Upper lobe of right lung (tissue), 1 donor: ENCODE measurements at regions not wholly inside any gene's neighbourhood (a gene's known extent, or its start where the extent isn't known, plus 50 kb on each side); places are given as distances from the start of the nearest gene placed in this dataset.

ENCODE experiments used
- ATAC-seq: fragments of 200-7000 bp; cut with Tn5 transposase; one replicate; pipeline ENCODE4 v1.9.1; 2020; ENCODE audit warnings: mild to moderate bottlenecking, moderate library complexity
- DNase-seq: peaks from one replicate; pipeline ENCODE4 v3.0.0-alpha.2; 2020
- H3K27ac ChIP-seq: fragments of 200-600 bp; one replicate; pipeline ENCODE4 v1.8.0; 2022
- H3K27me3 ChIP-seq: fragments of 200-600 bp; one replicate; pipeline ENCODE4 v1.8.0; 2022; ENCODE audit warnings: mild to moderate bottlenecking
- H3K36me3 ChIP-seq: fragments of 200-600 bp; one replicate; pipeline ENCODE4 v1.8.0; 2022
- H3K4me1 ChIP-seq: fragments of 200-600 bp; one replicate; pipeline ENCODE4 v1.8.0; 2022
- H3K4me3 ChIP-seq: fragments of 200-600 bp; one replicate; pipeline ENCODE4 v1.8.0; 2022; ENCODE audit warnings: mild to moderate bottlenecking
- H3K9me3 ChIP-seq: fragments of 200-600 bp; one replicate; pipeline ENCODE4 v1.8.0; 2022
- CTCF ChIP-seq: fragments of 200-600 bp; IDR thresholded peaks from one replicate; pipeline ENCODE4 v1.8.0; 2022; ENCODE audit warnings: antibody characterized with exemption
- intact Hi-C: fragments of 100-400 bp; cut with DNase I; formaldehyde crosslinking; loops from one replicate; pipeline ENCODE4 v1.11.0; 2022
- donor health status: DM: no; HTN: yes; CAD: no; lungs with severe emphysema.

- Histone ChIP-seq H3K27ac (no peak overlapping the region), H3K4me1 (no peaks in the 10 kb centered on the region), H3K27me3 (no peaks in the 10 kb centered on the region), H3K36me3 (no peaks in the 10 kb centered on the region), H3K4me3 (no peak overlapping the region), H3K9me3 (no peaks in the 10 kb centered on the region)
- ATAC-seq (no peak), DNase-seq (peak; percentile 37)
- no peak for TF ChIP-seq CTCF
- intact Hi-C loops, result no loop called here
These were observed 143.4 kb downstream of the CTTN start for GRCh38 chr11:70541699-70542098.

DNA sequence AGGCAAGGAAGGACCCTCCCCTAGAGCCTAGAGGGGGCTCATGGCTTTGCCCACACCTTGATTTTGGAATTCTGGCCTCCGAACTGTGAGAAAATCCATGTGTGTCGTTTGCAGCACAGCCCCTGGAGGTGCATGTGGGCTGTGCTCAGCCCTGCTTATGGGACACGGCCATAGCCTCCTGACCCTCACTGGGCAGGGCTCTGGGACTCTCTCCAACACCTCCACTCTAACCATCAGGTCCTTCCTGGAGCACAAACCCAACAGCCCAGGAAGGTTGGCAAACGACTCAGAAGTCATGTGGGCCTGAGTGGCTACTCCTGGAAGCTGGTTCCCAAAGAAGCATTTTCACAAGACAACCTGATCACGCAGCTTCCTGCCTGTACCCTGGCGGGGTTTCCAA lies 144.1 kb downstream of the CTTN start:
- Histone ChIP-seq H3K36me3 (no peaks in the 10 kb centered on the region), H3K4me1 (no peaks in the 10 kb centered on the region), H3K27ac (no peak overlapping the region), H3K4me3 (no peak overlapping the region), H3K27me3 (no peaks in the 10 kb centered on the region), H3K9me3 (no peaks in the 10 kb centered on the region)
- TF ChIP-seq CTCF, result no peak
- DNase-seq (peak; percentile 71), ATAC-seq (peak; percentile 70)
- intact Hi-C loops, result no loop called here

DNA sequence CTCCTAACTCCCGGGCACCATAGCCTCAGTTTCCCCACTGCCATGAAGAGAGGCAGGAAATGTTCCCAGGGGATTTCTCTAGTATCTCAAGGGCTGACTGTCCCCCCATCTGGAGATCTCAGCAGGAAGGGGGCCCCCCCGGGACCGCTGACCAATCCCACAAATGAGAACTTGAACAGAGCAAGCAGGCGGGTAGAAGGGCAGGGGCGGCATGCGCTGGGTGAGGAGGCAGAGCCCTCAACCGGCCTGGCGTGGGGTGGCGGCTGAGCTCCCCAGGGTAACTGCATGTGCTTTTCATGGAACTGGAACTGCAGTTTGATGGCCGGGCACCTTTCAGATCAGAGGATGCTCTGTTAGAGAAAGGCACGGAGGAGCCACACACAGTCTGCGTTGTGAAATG lies 144.5 kb downstream of the CTTN start:
- Histone ChIP-seq H3K4me3 (no peak overlapping the region), H3K4me1 (no peaks in the 10 kb centered on the region), H3K27me3 (no peaks in the 10 kb centered on the region), H3K27ac (no peak overlapping the region), H3K36me3 (no peaks in the 10 kb centered on the region), H3K9me3 (no peaks in the 10 kb centered on the region)
- ATAC-seq, result no peak
- intact Hi-C loops, result no loop called here
- no peak for DNase-seq
- no peak for TF ChIP-seq CTCF

DNA sequence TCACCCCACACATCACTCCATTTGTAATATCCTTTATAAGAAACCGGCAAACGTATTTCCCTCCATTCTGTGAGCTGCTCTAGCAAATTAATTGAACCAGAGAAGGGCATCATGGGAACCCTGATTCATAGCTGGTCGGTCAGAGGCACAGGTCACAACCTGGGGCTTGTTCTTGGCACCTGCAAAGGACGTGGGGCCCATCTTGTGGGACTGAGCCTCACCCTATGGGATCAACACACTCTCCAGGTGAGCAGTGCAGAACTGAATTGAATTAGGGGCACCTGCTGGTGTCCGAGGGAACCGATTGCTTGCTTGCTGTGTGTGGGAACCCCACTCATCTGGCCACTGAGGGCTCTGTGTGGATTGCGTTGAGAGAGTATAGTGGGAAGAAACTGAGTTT lies 145.3 kb downstream of the CTTN start:
- no peak for ATAC-seq
- no peaks in the 10 kb centered on the region for H3K4me1 ChIP-seq
- H3K27ac ChIP-seq, result no peak overlapping the region
- no peak for DNase-seq
- no peaks in the 10 kb centered on the region for H3K27me3 ChIP-seq
- no peak for TF ChIP-seq CTCF
- no peaks in the 10 kb centered on the region for H3K9me3 ChIP-seq
- no peak overlapping the region for H3K4me3 ChIP-seq
- intact Hi-C loops, result no loop called here
- no peaks in the 10 kb centered on the region for H3K36me3 ChIP-seq

GRCh38 chr11:70544067-70544773 lies 145.9 kb downstream of the CTTN start:
- no peak for TF ChIP-seq CTCF
- no peak for DNase-seq
- no peak overlapping the region for H3K27ac ChIP-seq
- H3K4me1 ChIP-seq, result no peaks in the 10 kb centered on the region
- H3K27me3 ChIP-seq, result no peaks in the 10 kb centered on the region
- ATAC-seq, result no peak
- intact Hi-C loops, result no loop called here
- H3K36me3 ChIP-seq, result no peaks in the 10 kb centered on the region
- H3K4me3 ChIP-seq, result no peak overlapping the region
- no peaks in the 10 kb centered on the region for H3K9me3 ChIP-seq
